Esophagus squamous epithelium (tissue), 4 donors: ENCODE measurements at regions not wholly inside any gene's neighbourhood (a gene's known extent, or its start where the extent isn't known, plus 50 kb on each side); places are given as distances from the start of the nearest gene placed in this dataset.

Source experiments
- CTCF ChIP-seq, 6 experiments: fragments of 450-650 bp in 4 of 6; fragments of 200-600 bp in 2 of 6; sonication (generic) in 2 of 6; IDR thresholded peaks; one replicate each; pipeline ENCODE4 v1.5.1; 2016 to 2019; ENCODE audit warnings: antibody characterized with exemption in 6 of 6, mild to moderate bottlenecking in 4 of 6, moderate library complexity in 4 of 6
- POLR2A ChIP-seq, 4 donors: fragments of 450-650 bp; IDR thresholded peaks; one replicate each; pipeline ENCODE4 v1.6.1; 2017; ENCODE audit warnings: antibody characterized with exemption in 4 of 4, mild to moderate bottlenecking in 4 of 4, moderate library complexity in 3 of 4

DNA sequence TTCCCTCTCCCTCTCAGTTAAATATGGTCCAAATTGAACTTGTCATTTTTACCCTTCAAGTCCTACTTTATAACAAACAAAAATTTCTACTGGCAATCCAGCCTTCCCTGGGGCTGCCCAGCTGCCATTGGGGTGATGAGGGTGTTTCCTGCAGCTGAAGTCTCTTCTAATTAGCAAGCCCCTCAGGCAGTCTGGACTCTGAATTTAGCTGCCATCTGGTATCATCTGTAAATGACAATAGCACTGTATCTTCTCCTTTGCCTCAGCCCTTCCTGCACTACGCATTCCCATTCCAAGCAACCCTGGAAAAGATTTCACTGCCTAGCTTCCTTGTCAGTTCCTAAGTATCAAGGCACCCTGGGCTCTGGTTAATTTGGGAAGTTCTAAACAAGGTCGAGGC, 331.1 kb upstream of the KLF12 start:
- TF ChIP-seq CTCF (IDR thresholded peaks at IDR 0.05) (no peak), POLR2A (IDR thresholded peaks at IDR 0.05) (no peak)
